ENCODE measurements at regions not wholly inside any gene's neighbourhood (a gene's known extent, or its start where the extent isn't known, plus 50 kb on each side); places are given as distances from the start of the nearest gene placed in this dataset.

GRCh38 chr3:159770998-159771397, 217.6 kb upstream of the IL12A start:
- DNase-seq (ENCODE audit: low read depth): no peak
- H3K4me3 ChIP-seq (ENCODE audit: low read depth, low read length): no peak overlapping the region
- no peak for TF ChIP-seq CTCF (IDR thresholded peaks at IDR 0.05; ENCODE audit: low read depth, low read length, missing control alignments)

GRCh38 chr3:159771865-159772611, 216.6 kb upstream of the IL12A start:
- TF ChIP-seq CTCF (IDR thresholded peaks at IDR 0.05; ENCODE audit: low read depth, low read length, missing control alignments): no peak
- no peak for DNase-seq (ENCODE audit: low read depth)
- no peak overlapping the region for H3K4me3 ChIP-seq (ENCODE audit: low read depth, low read length)

GRCh38 chr3:159773706-159774105, 214.9 kb upstream of the IL12A start:
- no peak overlapping the region for H3K4me3 ChIP-seq (ENCODE audit: low read depth, low read length)
- no peak for DNase-seq (ENCODE audit: low read depth)
- TF ChIP-seq CTCF (IDR thresholded peaks at IDR 0.05; ENCODE audit: low read depth, low read length, missing control alignments): no peak

- H3K4me3 ChIP-seq (ENCODE audit: low read depth, low read length): no peak overlapping the region
- no peak for TF ChIP-seq CTCF (IDR thresholded peaks at IDR 0.05; ENCODE audit: low read depth, low read length, missing control alignments)
- DNase-seq (ENCODE audit: low read depth): no peak
Observed at GRCh38 chr3:159775372-159775961, 213.2 kb upstream of the IL12A start.

- no peak for TF ChIP-seq CTCF (IDR thresholded peaks at IDR 0.05; ENCODE audit: low read depth, low read length, missing control alignments)
- no peak for DNase-seq (ENCODE audit: low read depth)
- no peak overlapping the region for H3K4me3 ChIP-seq (ENCODE audit: low read depth, low read length)
Observed at GRCh38 chr3:159776779-159777178, 211.9 kb upstream of the IL12A start.

- TF ChIP-seq CTCF (IDR thresholded peaks at IDR 0.05; ENCODE audit: low read depth, low read length, missing control alignments): no peak
- H3K4me3 ChIP-seq (ENCODE audit: low read depth, low read length): no peak overlapping the region
- no peak for DNase-seq (ENCODE audit: low read depth)
Observed at GRCh38 chr3:159779883-159780282, 208.8 kb upstream of the IL12A start.

- no peak for DNase-seq (ENCODE audit: low read depth)
- TF ChIP-seq CTCF (IDR thresholded peaks at IDR 0.05; ENCODE audit: low read depth, low read length, missing control alignments): no peak
- no peak overlapping the region for H3K4me3 ChIP-seq (ENCODE audit: low read depth, low read length)
Observed at GRCh38 chr3:159781867-159782266, 206.8 kb upstream of the IL12A start.

Measured in GM12864 (cell line).